ENCODE measurements at regions not wholly inside any gene's neighbourhood (a gene's known extent, or its start where the extent isn't known, plus 50 kb on each side); places are given as distances from the start of the nearest gene placed in this dataset.

DNA sequence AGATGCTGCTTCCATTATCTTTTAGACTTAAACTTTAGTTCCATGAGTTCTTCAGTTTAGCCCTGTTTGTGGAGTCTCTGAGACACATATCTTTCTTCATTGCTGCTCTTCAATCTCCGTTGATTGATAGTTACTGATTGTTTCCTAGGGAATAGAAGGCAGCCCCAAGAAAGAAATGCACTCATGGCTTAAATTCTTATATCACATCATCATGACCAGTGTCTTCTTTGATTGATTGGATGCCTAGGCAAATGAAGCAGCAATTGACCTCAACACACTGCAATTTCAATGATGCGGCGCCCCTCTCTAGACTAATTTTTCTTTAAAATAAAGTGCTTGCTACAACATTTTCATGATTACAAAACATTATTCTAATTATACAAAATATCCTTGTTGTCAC is 576.5 kb upstream of the VSTM2A start:
- DNase-seq (ENCODE audit: low spot score) = no peak

DNA sequence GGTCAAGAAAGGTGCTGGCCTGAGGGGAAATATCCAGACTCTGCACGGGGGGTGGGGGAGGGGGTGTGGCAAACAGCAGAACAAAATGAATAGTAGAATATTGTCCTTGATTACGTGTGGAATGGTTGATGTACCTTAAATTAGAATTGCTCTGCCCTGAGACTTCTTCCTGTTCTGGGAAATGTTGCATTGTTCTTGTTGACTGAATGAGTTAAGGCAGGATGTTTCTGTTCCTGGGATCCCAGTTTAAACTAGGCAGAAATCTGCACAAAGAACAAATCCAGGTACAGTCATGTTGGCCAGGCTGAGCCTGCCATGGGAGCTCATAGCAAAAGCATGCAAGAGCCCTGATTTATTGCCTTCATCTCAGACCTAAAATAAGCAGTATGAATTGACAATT is 558.7 kb upstream of the VSTM2A start:
- no peak for DNase-seq (ENCODE audit: low spot score)

DNA sequence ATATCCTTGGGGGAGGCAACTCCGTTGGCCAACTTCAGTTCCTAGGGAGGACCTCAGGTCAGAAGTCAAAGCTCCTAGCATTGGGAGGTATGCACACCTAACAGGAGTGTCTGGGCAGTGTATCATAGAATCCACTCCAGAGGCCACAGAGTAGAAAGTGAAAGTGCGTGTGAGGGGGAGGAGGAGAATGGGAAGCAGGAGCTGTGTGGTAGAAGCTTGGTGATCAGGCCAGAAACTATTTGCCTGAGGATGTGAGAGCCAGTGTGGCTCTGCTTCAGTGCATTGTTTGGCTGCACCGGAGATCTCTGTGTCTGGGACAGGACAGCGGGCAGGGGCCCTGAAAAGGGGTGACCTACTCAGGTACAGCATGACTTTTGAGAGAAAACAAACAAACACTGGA is 557.4 kb upstream of the VSTM2A start:
- DNase-seq (ENCODE audit: low spot score) = no peak

DNA sequence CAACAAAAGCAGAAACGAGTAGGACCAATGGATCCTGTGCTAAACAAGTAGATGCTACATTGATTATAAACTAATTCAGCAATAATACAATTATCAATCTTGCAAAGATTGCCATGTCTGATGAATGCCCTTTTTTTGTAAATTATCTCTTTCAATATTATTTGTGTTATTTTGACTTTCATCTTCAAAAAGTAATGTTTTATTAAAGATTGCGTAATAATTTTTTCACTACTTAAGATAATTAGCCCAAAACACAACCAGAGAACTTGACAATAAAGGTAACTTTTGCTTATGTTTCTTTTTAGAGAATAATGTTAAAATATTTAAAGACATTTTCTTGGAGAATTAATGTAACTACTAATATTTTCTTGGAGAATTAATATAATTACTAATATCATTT is 553.8 kb upstream of the VSTM2A start:
- DNase-seq (ENCODE audit: low spot score) = no peak

DNA sequence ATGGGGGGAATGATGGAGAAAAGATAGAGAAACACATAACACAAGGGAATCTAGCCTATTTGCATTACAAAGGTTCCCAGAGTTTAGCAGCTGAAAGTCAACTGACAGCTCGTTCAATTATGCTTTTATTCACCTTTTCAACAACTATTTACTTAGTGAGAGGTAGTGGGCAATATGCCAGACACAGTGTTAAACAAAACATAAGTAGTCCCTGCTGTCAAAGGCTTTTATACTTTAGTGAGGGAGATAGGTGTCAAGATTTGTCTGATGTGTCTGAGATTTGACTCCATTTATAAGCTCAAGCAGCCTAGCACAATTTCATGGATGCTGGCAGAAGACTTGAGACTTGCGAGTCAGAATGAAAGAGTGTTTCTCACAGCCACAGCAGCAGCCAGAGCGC is 549.0 kb upstream of the VSTM2A start:
- no peak for DNase-seq (ENCODE audit: low spot score)

DNA sequence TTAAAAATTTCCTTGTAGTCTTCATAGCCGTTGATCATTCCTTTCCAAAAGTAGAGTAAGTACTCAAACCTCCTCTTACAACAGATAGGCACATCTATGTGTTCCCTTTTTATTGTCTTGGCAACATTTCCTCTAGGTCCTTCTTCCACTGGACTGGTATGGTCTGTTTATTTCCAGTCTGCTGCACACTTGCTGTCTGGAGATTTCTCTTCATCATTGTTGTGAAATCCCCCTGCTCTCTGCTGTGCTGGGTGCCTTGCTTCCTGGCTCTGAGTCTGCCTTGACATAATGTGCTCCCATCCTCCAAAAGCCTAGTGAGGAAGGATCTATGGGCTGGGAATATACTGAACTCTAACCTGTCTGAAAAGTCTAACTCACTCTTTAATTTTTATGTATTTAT is 545.3 kb upstream of the VSTM2A start:
- DNase-seq (ENCODE audit: low spot score) = no peak

DNA sequence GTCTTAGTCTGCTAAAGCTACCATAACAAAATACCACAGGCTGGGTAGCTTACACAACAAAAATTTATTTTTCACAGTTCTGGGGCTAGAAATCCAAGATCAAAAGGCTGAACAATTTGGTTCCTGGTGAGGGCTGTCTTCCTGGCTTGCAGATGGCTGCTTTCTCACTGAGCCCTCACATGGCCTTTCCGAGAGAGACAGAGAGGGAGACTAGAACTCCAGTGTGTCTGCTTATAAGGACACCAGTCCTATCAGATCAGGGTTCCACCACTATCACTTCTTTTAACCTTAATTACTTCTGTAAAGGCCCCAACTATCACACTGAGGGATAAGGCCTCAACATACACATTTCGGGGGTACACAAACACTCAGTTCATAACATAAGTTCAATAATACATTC is 527.4 kb upstream of the VSTM2A start:
- DNase-seq (ENCODE audit: low spot score) = no peak

DNA sequence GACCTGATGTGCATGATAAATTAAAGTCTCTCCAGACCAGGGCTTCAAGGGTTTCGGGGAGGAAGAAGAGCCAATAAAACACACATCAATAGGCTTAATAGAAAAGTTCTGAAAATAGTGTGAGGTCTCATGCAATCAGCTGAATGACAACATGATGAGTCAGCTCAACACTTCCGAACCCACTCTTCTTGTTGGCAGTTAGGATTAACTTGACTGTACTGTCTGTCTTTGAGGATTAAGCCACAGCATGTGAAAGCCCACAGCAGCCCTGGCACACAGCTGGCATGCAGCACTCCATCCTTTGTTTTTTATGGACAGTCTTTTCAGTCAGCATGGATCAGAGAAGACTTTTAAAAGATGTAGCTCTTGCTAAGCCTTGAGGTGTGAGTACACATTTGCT is 526.9 kb upstream of the VSTM2A start:
- DNase-seq (ENCODE audit: low spot score) = no peak

DNA sequence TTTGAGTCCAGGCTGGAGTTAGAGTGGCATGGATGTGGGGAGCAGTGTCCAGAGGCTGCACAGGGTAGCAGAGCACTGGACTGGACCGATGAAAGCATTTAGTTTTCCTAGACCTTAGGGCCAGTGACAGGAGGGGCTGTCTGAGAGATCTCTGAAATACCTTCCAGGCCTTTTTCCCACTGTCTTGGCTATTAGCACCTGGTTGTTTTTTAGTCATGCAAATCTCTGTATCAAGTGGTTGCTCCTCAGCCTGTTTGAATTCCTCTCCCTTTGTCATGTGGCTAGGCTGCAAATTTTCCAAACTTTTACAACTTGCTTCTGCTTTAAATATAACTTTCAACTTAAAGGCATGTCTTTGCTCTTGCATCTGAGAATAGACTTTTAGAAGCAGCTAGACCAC is 504.3 kb upstream of the VSTM2A start:
- DNase-seq (ENCODE audit: low spot score) = no peak

DNA sequence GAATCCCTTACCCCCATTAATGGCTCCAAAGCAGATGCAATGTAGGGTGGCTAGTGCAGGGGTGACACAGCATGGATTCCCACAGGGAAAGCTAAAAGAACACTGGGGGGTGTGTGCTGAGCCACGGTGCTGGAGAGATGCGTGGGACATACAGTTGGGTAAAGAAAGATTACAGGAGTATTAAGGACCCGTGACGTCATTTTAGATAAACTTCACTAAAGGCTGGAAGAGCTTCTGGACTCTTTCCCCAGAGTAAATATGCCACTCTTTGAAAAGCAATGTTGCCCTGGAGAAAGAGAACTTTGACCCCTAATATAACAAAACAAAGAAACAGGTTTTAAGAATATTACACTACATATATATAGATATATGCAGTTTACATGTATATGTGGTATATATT is 481.5 kb upstream of the VSTM2A start:
- no peak for DNase-seq (ENCODE audit: low spot score)

DNA sequence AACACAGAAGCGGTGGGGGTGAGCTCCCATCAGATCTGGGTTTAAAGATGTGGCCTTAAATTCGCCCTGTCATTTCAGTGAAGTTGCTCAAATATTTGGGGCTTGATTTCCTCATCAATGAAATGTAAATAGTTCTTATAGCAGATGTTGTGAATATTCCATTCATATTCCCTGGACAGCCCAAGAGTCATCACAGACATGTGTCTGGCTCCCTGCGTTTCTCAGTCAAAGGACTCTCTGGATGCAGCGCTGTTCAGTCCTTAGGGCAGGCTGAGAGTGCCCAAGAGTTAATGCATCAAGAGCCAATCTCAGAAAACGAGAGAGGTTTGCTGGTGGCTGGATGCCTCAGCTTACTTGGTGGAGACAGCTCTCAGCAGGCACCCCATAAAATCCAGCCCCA is 475.5 kb upstream of the VSTM2A start:
- no peak for DNase-seq (ENCODE audit: low spot score)

DNA sequence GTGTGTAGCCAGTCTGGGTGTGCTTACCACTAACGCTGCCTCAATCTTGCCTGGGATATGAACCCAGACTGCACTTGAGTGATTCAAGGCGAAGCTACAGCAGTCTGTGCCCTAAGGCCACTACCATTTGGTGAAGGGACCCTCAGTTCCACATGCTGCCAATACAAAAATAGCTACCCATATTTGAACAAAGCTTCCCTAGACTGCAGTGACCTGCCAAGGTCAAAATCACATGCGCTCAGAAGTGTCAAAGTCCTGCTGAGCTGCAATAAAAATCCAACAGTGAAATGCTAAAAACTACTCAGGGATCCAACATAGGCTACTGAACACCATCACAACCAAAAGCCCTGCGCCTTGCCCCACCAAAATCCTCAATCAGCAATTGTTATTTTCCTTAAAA is 472.3 kb upstream of the VSTM2A start:
- DNase-seq (ENCODE audit: low spot score) = no peak

DNA sequence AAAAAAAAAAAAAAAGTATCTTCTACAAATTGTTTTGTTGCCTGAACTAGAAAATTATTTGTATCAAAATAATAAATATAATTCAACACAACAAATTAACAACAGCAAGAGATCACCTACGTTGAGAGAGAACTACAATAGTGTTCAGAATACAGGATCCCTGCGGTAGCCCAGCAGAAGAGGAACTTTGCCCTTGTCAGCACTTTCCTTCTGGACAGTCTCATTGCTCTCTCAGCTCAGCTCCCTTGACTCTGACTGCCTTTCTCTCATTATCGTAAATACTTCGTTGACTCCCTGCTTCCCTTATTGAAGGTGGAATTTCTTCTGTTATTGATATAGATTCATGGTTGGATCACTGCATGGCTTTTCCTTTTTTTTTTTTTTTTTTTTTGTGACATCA is 469.5 kb upstream of the VSTM2A start:
- no peak for DNase-seq (ENCODE audit: low spot score)

DNA sequence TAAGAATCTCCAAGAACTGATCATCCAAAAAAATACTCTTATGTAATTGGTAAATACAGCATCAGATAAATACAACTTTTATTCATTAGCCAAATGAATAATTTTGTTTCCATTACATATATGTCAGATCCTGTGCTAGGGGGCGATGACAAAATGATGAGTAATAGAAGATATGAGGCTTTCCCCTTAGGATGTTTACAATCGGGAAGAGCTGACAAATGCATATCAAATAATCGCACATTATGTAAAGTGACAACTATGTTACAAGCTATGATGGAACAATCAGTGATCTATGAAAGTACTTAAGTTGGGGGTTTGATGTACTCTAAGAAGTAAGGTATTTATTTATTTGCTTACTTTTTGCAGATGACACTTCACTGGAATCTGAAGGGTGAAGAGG is 465.6 kb upstream of the VSTM2A start:
- DNase-seq (ENCODE audit: low spot score) = no peak

DNA sequence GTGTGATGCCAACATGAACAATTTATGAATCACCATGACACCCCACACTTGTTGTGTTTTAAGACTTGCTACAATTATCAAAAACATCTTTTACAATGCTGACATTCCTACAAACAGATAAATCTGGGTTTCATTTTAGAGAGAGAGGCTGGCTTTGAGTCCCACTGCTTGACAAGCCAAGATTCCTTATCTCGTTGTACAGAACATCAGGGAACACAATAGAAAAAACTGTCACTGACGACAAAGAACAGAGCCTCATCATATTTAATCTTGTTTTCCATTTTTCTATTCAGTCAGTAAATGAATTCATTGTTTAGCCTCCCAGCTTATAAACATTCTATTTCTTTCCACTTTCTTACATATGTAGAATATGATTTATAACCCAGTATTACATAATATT is 461.6 kb upstream of the VSTM2A start:
- no peak for DNase-seq (ENCODE audit: low spot score)

DNA sequence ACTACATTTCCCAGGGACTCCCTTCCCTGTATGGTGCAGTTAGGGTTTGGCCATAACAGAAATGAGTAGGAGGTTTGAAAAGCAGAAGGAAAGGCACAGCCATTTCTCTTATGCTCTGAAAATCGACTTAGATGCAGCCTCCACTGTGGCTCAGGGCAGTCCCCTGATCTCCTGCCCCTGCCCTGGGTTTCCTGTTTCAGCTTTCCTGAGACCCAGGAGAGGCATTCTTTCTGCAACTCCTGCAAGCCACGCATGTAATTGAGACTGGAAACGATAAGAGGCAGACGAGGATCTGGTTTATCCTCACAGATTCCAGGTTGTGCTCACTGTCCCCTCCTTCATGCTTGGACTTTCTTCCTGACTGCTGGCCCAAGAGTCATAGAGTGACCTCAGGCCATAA is 461.2 kb upstream of the VSTM2A start:
- DNase-seq (ENCODE audit: low spot score) = no peak

DNA sequence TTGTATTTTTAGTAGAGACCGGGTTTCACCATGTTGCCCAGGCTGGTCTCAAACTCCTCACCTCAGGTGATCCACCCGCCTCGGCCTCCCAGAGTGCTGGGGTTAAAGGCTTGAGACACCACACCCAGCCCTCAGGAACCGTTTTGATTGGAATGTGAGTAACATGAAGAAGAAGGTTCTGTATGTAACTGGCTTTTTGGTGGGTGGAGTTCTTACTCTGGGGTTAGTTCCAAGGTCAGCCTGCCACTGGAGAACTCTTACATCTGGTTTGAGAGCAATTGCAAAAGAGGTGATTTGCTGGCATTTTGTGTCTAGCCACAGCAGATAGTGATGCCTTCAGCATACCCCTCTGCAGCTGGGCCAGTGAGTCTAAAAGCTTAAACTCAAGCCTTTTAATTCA is 457.8 kb upstream of the VSTM2A start:
- DNase-seq (ENCODE audit: low spot score) = no peak

DNA sequence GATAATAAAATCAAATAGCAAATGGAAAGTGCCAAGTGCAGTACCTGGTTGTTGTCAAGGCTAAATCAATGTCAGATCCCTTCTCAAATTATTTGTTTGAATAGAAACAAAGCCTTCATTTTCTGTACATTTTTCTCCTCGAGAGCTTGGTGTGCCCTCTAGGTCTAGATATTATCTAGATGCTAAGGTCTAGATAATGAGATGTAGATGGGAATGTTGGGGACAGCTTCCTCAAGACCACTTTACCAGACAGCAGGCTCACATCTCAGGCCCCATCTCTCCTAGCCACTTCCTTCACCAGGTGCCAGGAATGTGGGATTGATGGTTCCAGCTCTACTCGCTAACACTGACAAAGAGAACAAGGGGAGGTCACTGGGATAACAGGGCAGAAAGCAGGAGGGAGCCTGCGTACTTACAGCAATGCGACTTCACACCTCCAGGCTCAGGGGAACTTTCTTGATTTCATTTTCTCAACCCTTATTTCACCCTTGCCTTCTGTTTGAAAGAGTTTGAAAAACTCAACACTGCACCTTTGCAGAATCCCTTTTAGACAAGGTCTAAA is 451.4 kb upstream of the VSTM2A start:
- no peak for DNase-seq (ENCODE audit: low spot score)

DNA sequence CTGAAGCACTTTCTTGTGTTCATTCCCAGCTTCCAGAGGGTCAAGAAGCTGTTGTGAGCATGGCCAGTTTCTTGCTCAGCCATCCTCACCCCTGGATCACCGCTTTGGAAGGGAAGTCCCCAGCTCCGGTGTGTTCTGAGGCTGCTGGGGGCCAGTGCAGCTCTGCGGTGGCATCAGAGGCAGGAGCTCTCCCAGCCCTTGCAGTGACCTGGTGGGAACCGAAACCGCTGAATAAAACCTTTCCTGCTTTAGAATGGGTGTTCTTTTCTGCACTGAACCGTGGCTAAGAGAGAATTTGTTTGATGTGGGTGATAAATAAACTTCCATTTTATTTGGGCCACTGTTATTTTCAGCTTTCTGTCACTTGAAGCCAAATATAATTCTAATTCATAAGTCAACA is 450.9 kb upstream of the VSTM2A start:
- no peak for DNase-seq (ENCODE audit: low spot score)

DNA sequence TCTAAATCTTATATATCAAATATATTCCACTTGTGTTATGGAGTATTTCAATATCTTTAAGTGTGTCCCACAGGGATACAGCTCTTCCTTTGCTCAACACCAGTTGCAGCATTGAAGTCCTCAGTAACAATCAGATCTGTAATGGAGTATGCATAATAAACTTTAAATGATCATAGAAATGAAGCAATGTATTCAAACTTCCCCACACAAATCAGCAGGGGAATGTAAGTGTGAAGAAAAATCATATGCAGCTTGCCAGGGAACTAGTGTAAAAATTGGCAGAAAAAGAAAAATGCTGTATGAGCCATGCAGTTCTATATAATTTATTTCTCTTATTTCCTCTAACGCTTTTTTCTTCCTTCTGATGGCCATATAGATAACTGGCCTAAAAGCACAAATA is 444.3 kb upstream of the VSTM2A start:
- no peak for DNase-seq (ENCODE audit: low spot score)

DNA sequence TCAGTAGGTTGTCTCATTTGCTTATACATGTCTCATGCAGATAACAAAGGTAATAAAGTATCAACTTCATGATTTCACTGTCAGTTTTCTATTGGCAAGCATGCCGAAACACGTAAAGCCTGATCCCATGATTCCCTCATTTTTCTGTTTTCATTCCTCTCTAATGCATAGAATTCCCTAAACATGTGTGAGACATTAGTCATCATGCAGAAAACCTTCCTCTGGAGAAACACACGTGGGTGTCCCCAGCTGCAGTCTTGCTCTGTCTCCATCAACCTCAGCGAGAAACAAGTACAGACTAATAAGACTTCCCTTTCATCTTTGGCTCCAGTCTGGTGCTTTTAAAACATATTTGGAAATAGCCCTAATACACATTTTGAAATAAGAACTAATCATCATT is 432.7 kb upstream of the VSTM2A start:
- no peak for DNase-seq (ENCODE audit: low spot score)

DNA sequence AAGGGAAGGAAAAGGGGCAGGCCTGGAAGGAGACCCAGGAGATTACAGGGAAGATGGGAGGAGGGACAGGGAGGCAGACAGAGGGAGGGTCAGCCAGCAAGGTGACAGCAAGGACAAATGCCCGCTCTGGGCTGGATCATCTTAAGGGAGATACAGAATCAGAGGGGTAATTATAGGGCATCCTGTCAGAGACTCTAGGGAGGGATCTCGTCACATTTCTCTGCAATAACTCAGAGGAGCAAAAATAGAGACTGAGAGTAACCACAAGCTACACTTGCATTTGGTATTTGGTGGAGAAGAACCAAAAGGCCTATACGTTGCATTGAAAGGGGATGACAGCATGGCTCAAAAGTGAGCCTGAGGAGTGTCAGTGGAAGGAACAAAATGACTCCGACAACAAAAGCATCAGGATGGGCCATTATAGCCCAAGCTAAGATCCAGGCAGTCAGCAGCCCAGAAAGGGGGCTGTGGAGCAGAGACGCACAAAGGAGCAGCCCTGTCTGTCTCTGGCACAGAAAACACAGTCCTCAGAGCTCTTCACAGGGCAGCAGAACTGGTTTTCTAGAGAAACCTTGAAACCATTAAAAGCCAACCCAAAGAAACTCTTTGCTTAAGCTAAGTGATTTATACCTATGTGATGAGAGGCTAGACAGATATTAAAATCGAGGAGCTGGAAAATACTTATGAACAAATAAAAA is 430.2 kb upstream of the VSTM2A start:
- DNase-seq (ENCODE audit: low spot score) = no peak

DNA sequence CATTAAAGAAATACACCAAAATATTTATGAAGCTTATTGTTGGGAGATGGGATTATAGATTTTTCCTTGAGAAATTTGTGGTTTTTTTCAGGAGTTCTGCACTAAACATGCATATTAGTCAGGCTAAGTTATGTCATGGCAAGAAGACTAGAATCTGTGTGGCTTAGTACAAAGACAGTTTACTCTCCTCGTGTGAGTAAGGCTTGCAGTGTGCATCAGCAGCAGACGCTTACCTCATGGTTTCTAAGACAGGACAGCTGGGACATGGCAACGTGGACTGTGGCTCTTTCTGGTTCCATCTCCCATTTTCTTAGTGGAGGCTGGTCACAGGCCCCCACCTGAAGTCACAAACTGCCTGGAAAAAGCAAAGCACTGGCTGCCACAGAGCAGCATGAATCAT is 429.6 kb upstream of the VSTM2A start:
- DNase-seq (ENCODE audit: low spot score) = no peak

DNA sequence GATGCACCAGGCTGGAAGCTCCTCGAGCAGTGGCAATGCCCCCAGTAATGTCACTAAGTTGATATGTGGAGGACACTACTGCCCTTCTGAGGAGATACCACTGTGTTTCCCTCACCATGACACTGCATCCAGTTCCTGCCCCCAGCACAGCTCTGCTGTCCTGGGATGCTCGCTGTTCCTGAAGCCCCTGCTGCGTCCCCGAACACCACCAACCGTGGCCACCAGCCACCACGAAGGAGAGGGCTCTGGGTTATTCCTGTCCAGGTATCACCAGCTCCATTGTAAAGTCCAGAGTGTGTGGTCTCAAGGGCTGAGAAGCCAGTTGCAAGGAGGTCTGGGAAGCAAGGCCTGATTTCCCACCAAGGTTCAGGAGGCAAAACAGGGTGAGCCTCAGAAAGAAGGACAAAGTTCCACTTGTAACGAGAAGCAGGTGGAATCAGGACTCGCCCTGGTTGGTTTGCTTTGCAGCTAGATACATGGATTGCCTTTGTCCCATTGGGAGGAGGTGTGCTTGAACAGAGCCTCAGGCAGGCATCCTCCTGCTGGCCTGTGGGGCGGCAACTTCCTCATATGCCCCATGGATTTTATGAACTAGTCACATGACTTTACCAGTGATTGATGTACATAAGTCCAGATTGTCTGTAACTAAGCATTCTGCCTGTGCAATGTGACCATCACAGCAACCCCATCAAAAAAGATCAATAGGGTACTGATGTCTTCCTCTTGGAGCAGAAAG is 427.0 kb upstream of the VSTM2A start:
- DNase-seq (ENCODE audit: low spot score) = no peak

All from HuH-7.5 (cell line).